Fibroblast of lung (primary cell): ENCODE measurements at regions not wholly inside any gene's neighbourhood (a gene's known extent, or its start where the extent isn't known, plus 50 kb on each side); places are given as distances from the start of the nearest gene placed in this dataset.

Experiments used
- EZH2 ChIP-seq: IDR thresholded peaks from 2 replicates; pipeline ENCODE4 v1.5.1; 2012; ENCODE audit warnings: low read length, control low read depth, mild to moderate bottlenecking; ENCODE audit errors: missing control alignments
- TF ChIP-seq, protein P1 (sequence below), 2 donors: IDR thresholded peaks in 1 of 2; conservative IDR thresholded peaks in 1 of 2; 1 replicate in 1 of 2; 2 replicates in 1 of 2; pipeline ENCODE4 v1.5.1; 2011 to 2012; ENCODE audit warnings: low read length in 2 of 2, control low read depth in 1 of 2, inconsistent platforms in 1 of 2, low read depth in 1 of 2, mild to moderate bottlenecking in 1 of 2

DNA sequence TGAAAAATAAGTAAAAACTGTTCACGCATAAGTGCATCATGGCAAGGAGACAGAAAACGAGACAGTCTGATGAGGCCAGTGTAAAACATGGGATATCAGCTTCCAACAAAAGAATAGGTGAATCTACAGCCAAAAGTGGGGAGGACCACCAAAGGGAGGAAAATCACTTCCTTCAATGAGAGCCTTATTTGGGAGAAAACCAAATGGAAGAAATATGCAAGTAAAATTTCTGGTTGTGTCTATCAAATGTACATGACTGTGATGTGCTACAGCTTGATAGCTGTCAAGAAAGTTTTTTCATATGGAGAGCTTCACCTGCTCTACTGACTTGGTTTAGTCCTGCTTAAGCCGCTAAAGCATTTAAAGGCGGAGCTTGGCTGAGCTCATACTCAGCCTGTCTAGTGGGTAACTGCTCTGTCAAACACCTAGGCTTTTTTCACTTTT is 66.2 kb downstream of the MAGEA1 start:
- TF ChIP-seq, protein P1, sequence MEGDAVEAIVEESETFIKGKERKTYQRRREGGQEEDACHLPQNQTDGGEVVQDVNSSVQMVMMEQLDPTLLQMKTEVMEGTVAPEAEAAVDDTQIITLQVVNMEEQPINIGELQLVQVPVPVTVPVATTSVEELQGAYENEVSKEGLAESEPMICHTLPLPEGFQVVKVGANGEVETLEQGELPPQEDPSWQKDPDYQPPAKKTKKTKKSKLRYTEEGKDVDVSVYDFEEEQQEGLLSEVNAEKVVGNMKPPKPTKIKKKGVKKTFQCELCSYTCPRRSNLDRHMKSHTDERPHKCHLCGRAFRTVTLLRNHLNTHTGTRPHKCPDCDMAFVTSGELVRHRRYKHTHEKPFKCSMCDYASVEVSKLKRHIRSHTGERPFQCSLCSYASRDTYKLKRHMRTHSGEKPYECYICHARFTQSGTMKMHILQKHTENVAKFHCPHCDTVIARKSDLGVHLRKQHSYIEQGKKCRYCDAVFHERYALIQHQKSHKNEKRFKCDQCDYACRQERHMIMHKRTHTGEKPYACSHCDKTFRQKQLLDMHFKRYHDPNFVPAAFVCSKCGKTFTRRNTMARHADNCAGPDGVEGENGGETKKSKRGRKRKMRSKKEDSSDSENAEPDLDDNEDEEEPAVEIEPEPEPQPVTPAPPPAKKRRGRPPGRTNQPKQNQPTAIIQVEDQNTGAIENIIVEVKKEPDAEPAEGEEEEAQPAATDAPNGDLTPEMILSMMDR (conservative IDR thresholded peaks at IDR 0.05 in 1 of 2, IDR thresholded peaks at IDR 0.05 in 1 of 2; ENCODE audit: low read depth in 1 of 2, low read length in 2 of 2), result no peak
- no peak for TF ChIP-seq EZH2
